Heart right ventricle (tissue), 16 donors: ENCODE measurements at regions not wholly inside any gene's neighbourhood (a gene's known extent, or its start where the extent isn't known, plus 50 kb on each side); places are given as distances from the start of the nearest gene placed in this dataset.

Experiments
- ATAC-seq, 8 donors: fragments of 200-7000 bp; cut with Tn5 transposase; one replicate each; pipeline ENCODE4 v1.9.1; 2020; ENCODE audit warnings: mild to moderate bottlenecking in 8 of 8, moderate library complexity in 8 of 8, moderate number of reproducible peaks in 1 of 8
- DNase-seq, 2 donors: peaks; one replicate each; pipeline ENCODE4 v3.0.0-alpha.2; 2020
- H3K27ac ChIP-seq, 10 donors: fragments of 200-600 bp; sonication (generic) in 2 of 10; one replicate each; pipeline versions ENCODE4 v1.5.0 to v1.8.0; 2020 to 2022; ENCODE audit warnings: mild to moderate bottlenecking in 3 of 10
- H3K27me3 ChIP-seq, 7 donors: fragments of 200-600 bp; one replicate each; pipeline ENCODE4 v1.8.0; 2021 to 2022; ENCODE audit warnings: mild to moderate bottlenecking in 2 of 7
- H3K36me3 ChIP-seq, 9 donors: fragments of 200-600 bp; sonication (generic) in 1 of 9; one replicate each; pipeline versions ENCODE4 v1.5.0 to v1.8.0; 2020 to 2022; ENCODE audit warnings: mild to moderate bottlenecking in 2 of 9
- H3K4me1 ChIP-seq, 9 donors: fragments of 200-600 bp; sonication (generic) in 1 of 9; one replicate each; pipeline versions ENCODE4 v1.5.0 to v1.8.0; 2020 to 2022; ENCODE audit warnings: mild to moderate bottlenecking in 4 of 9
- H3K4me3 ChIP-seq, 10 donors: fragments of 200-600 bp; sonication (generic) in 2 of 10; one replicate each; pipeline versions ENCODE4 v1.5.0 to v1.8.0; 2020 to 2022; ENCODE audit warnings: mild to moderate bottlenecking in 7 of 10, moderate library complexity in 2 of 10
- H3K9me3 ChIP-seq, 11 donors: fragments of 200-600 bp in 10 of 11; sonication (generic) in 2 of 11; one replicate each; pipeline versions ENCODE4 v1.5.0 to v1.8.0; 2013 to 2022; ENCODE audit warnings: mild to moderate bottlenecking in 2 of 11, control low read depth in 1 of 11, moderate library complexity in 1 of 11
- CTCF ChIP-seq, 9 donors: fragments of 200-600 bp; sonication (generic) in 2 of 9; IDR thresholded peaks; one replicate each; pipeline versions ENCODE4 v1.5.0 to v1.8.0; 2021 to 2022; ENCODE audit warnings: antibody characterized with exemption in 9 of 9, mild to moderate bottlenecking in 5 of 9, moderate library complexity in 1 of 9
- WGBS, 2 donors: extraction: QIAGEN DNeasy Blood & Tissue Kit; methylation state at CpG; one replicate each; pipeline ENCODE4 v1.1.7; 2013; ENCODE audit warnings: inconsistent platforms in 1 of 2; 5-methylcytosine and 5-hydroxymethylcytosine counted together
- intact Hi-C, 10 donors: fragments of 100-400 bp; cut with DNase I; formaldehyde crosslinking; loops; one replicate each; pipeline versions ENCODE4 v1.11.1 to v1.14.2; 2022
- donor health status: Arrhythmogenic right ventricular cardiomyopathy.
- donor health status: ischemic (EF 13 %, LVEDD 7.1; RV severe dilation, severe dysfunction).
- donor health status: healthy with polysubstance abuse.
- donor health status: DM: no; HTN: yes; CAD: no.
- donor health status: DM: no; HTN: no; CAD: no.
- donor health status: ischemic (EF 25% LVEDD 6.9; RV normal size, moderate dysfunction).
- donor health status: ischemic (EF 25% LVEDD 5.7; RV mildly dilated, moderate dysfunction).
- donor health status: healthy.
- donor health status: DM: yes; HTN: yes; CAD: no.
- donor health status: Ischemic cardiomyopathy.
- donor health status: ischemic (EF 35%, LVEDD 5.7; RV mildly dilated, moderate dysfunction).
- donor health status: nonischemic (EF 11% LVEDD 7.7; RV severe dilation, severe dysfunction).
- donor health status: DM: yes; HTN: yes; CAD: no.
- donor health status: PGD.
- donor health status: ischemic (EF 29% LVEDD 5.4; RV normal size, mild dysfunction).
- donor health status: nonischemic (EF 23%, LVEDD 6.1; RV moderate dilation, normal function).

DNA sequence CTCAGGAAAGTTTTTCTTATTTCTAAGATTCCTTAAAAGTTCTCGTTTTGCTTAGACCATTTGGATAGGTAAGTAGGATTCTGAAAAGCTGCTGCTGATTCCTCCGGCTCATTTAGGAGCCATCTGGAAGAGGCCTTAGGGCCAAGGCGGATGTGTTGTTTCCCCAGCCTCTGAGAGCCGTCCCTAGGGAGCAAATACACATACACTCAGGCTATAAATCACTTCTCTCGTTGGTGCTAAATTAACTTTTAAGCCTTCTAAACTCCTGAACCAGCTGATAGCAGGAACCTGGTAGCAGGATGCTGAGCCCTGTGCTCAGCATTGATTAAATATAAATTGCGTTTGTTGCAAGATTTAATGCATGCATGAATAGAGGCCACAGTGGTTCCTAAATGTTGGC, 109.8 kb downstream of the ADCYAP1 start:
- Histone ChIP-seq H3K27me3 (no peaks in the 10 kb centered on the region), H3K9me3 (no peaks in the 10 kb centered on the region), H3K27ac (no peak overlapping the region), H3K4me1 (peaks cover 0 to 20% (median 9%) of the 10 kb centered on the region in 9 donors), H3K36me3 (no peaks in the 10 kb centered on the region), H3K4me3 (no peak overlapping the region)
- no peak for DNase-seq
- intact Hi-C loops = loop anchor here in 2 of 10 donors (1.0 to 10.0 kb wide), 2 partner anchors 45 to 60 kb away; no protein-coding TSS in a partner anchor
- WGBS, 2 donors = 25 to 39% methylated on average over 6 of the region's 6 CpGs
- no peak for ATAC-seq
- TF ChIP-seq CTCF (IDR thresholded peaks at IDR 0.05) = no peak

DNA sequence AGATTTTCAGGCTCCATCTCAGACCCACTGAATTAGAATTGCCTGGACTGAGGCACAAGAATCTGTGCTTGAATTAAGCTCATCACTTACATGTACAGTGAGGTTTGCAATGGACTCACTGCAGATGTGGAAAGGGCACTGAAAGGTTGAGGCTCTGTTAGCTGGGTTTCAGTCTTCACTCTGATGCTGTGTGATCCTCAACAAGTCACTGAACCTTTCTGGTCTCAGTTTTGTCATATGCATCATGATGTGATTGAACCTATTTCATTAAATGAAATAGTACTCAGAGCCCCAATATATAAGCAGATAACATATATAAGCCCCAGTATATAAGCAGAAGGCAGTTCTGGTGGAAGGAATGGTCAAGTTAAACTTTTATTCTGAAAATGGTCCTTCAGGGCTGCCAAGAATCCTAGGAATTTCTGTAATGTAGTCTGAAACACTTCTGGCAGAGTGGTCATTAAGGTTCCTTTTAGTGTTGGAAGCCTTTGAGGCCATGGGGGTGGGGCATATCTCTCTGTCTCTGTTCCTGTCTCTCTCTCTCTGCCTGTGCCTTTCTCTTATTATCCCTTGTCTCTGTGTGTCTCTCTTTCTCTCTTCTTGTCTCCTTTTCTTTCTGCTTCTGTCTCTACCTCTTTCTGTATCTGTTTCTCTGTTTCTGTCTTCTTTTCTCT, 110.4 kb downstream of the ADCYAP1 start:
- ATAC-seq (peak in 2 of 8 donors; percentile 37 to 45), DNase-seq (no peak)
- no peak for TF ChIP-seq CTCF (IDR thresholded peaks at IDR 0.05)
- peaks cover 0 to 20% (median 9%) of the 10 kb centered on the region in 9 donors for H3K4me1 ChIP-seq
- no peak overlapping the region for H3K4me3 ChIP-seq
- no peak overlapping the region for H3K27ac ChIP-seq
- H3K27me3 ChIP-seq = no peaks in the 10 kb centered on the region
- intact Hi-C loops = loop anchor here in 2 of 10 donors (1.0 to 10.0 kb wide), 2 partner anchors 44 to 60 kb away; no protein-coding TSS in a partner anchor
- no peaks in the 10 kb centered on the region for H3K36me3 ChIP-seq
- no peaks in the 10 kb centered on the region for H3K9me3 ChIP-seq

DNA sequence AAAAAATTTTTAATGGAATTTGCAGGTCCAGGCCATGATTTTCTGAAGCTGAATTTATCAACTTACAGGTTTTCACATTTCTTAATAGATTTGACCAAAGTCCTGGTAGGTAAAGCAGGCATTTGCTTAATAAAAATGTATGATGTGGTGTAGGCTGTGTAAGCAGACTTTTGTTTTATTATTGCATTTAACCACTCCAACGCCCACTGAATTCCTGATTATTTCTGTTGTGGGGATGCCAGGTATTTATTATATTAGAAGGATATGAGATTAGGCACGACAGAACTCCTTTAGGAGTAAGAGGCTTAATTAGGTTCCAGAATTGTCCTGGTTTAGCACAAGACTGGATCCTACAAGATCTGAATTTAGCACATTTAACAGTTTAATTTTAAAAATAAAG, 111.1 kb downstream of the ADCYAP1 start:
- H3K9me3 ChIP-seq = no peaks in the 10 kb centered on the region
- DNase-seq (no peak), ATAC-seq (no peak)
- no peaks in the 10 kb centered on the region for H3K27me3 ChIP-seq
- no peak for TF ChIP-seq CTCF (IDR thresholded peaks at IDR 0.05)
- H3K4me1 ChIP-seq = peaks cover 0 to 20% (median 9%) of the 10 kb centered on the region in 9 donors
- 29 to 32% methylated on average over 2 of the region's 2 CpGs for WGBS, 2 donors
- H3K27ac ChIP-seq = no peak overlapping the region
- no peaks in the 10 kb centered on the region for H3K36me3 ChIP-seq
- H3K4me3 ChIP-seq = no peak overlapping the region
- intact Hi-C loops = loop anchor here in 1 of 10 donors (10.0 kb wide), 1 partner anchor 61 kb away; no protein-coding TSS in a partner anchor

GRCh38 chr18:1017227-1018058, 112.8 kb downstream of the ADCYAP1 start:
- TF ChIP-seq CTCF (IDR thresholded peaks at IDR 0.05) = no peak
- no peak overlapping the region for H3K27ac ChIP-seq
- WGBS, 2 donors = 68 to 73% methylated on average over 8 of the region's 8 CpGs
- no peaks in the 10 kb centered on the region for H3K36me3 ChIP-seq
- no peaks in the 10 kb centered on the region for H3K9me3 ChIP-seq
- DNase-seq (no peak), ATAC-seq (no peak)
- H3K27me3 ChIP-seq = no peaks in the 10 kb centered on the region
- H3K4me3 ChIP-seq = no peak overlapping the region
- intact Hi-C loops = loop anchor here in 1 of 10 donors (10.0 kb wide), 1 partner anchor 63 kb away; no protein-coding TSS in a partner anchor
- peaks cover 0 to 20% (median 9%) of the 10 kb centered on the region in 9 donors for H3K4me1 ChIP-seq
